Astrocyte (in vitro differentiated cells and primary cell): ENCODE measurements at regions not wholly inside any gene's neighbourhood (a gene's known extent, or its start where the extent isn't known, plus 50 kb on each side); places are given as distances from the start of the nearest gene placed in this dataset.

Experiments used
- DNase-seq: peaks from one replicate; pipeline ENCODE4 v3.0.0-alpha.2; 2010; ENCODE audit warnings: low read depth
- FAIRE-seq: peaks from 2 replicates; lab custom pipeline; 2011; peaks lifted over from hg19 to GRCh38; lab: Jason Lieb, UNC
- H2AFZ ChIP-seq: 2 replicates; pipeline ENCODE4 v1.6.0; 2012; ENCODE audit warnings: low read depth, low read length, inconsistent platforms
- H3K27ac ChIP-seq: 2 replicates; pipeline ENCODE4 v1.5.1; 2011; ENCODE audit warnings: low read depth, low read length, inconsistent platforms
- H3K27me3 ChIP-seq: 2 replicates; pipeline ENCODE4 v1.6.0; 2011; ENCODE audit warnings: low read length, inconsistent platforms; ENCODE audit not compliant: insufficient read depth
- H3K36me3 ChIP-seq: 2 replicates; pipeline ENCODE4 v1.5.1; 2011; ENCODE audit warnings: low read length, inconsistent platforms; ENCODE audit not compliant: insufficient read depth
- H3K4me1 ChIP-seq: 2 replicates; pipeline ENCODE4 v1.5.1; 2011; ENCODE audit warnings: low read length, inconsistent platforms; ENCODE audit not compliant: insufficient read depth
- H3K4me2 ChIP-seq: 2 replicates; pipeline ENCODE4 v1.6.0; 2012; ENCODE audit warnings: low read length, inconsistent platforms
- H3K4me3 ChIP-seq: 2 replicates; pipeline ENCODE4 v1.5.1; 2011; ENCODE audit warnings: low read depth, mild to moderate bottlenecking, low read length, inconsistent platforms; ENCODE audit not compliant: insufficient read depth
- H3K79me2 ChIP-seq: 2 replicates; pipeline ENCODE4 v1.6.0; 2012; ENCODE audit warnings: mild to moderate bottlenecking, low read length, inconsistent platforms; ENCODE audit not compliant: insufficient read depth
- H3K9ac ChIP-seq: 2 replicates; pipeline ENCODE4 v1.6.0; 2012; ENCODE audit warnings: mild to moderate bottlenecking, low read length, inconsistent platforms
- H3K9me3 ChIP-seq: 2 replicates; pipeline ENCODE4 v1.5.1; 2012; ENCODE audit warnings: low read depth, mild to moderate bottlenecking, low read length, inconsistent platforms; ENCODE audit not compliant: insufficient read depth
- H4K20me1 ChIP-seq: 2 replicates; pipeline ENCODE4 v1.6.0; 2012; ENCODE audit warnings: low read length, inconsistent platforms; ENCODE audit not compliant: insufficient read depth
- H3K27ac Mint-ChIP-seq: one replicate; pipeline ENCODE4 v1.8.0; 2021; ENCODE audit warnings: mild to moderate bottlenecking, mixed read lengths; ENCODE audit not compliant: unreplicated experiment
- H3K27me3 Mint-ChIP-seq: one replicate; pipeline ENCODE4 v1.8.0; 2021; ENCODE audit warnings: low read depth, mixed read lengths; ENCODE audit not compliant: unreplicated experiment
- H3K36me3 Mint-ChIP-seq: one replicate; pipeline ENCODE4 v1.8.0; 2021; ENCODE audit warnings: low read depth, mixed read lengths; ENCODE audit not compliant: unreplicated experiment
- H3K4me1 Mint-ChIP-seq: one replicate; pipeline ENCODE4 v1.8.0; 2021; ENCODE audit warnings: low read depth, mixed read lengths; ENCODE audit not compliant: unreplicated experiment
- H3K4me3 Mint-ChIP-seq: one replicate; pipeline ENCODE4 v1.8.0; 2021; ENCODE audit warnings: mild to moderate bottlenecking, moderate library complexity, mixed read lengths; ENCODE audit not compliant: unreplicated experiment
- H3K9me3 Mint-ChIP-seq: one replicate; pipeline ENCODE4 v1.8.0; 2021; ENCODE audit warnings: mild to moderate bottlenecking, mixed read lengths; ENCODE audit not compliant: unreplicated experiment
- CTCF ChIP-seq: IDR thresholded peaks from 2 replicates; pipeline ENCODE4 v1.5.1; 2011; ENCODE audit warnings: low read depth, mild to moderate bottlenecking, inconsistent platforms, low read length, moderate library complexity; ENCODE audit not compliant: insufficient read depth
- EZH2 ChIP-seq: IDR thresholded peaks from 2 replicates; pipeline ENCODE4 v1.6.1; 2012; ENCODE audit warnings: mild to moderate bottlenecking, low read length, inconsistent platforms; ENCODE audit not compliant: insufficient read depth

DNA sequence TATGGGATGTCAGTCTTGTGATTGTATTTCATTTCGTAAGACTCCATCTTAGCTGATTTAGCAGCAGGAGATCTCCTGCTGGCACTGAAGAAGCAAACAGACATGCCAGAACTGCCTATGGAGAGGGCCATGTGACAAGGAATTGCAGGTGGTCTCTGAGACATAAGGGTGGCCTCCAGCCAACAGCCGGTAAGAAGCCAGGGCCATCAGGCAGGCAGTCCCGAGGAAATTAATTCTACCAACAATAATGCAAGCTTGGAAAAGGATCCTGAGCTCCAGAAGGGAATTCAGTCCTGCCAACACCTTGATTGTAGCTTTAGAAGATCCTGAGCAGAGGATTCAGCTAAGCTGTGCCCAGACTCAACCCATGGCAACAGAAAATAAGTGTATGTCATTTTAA is 87.1 kb upstream of the DNAJC10 start:
- TF ChIP-seq CTCF (no peak), EZH2 (no peak)
- Mint-ChIP-seq H3K9me3 (no peaks in the 10 kb centered on the region), H3K36me3 (no peaks in the 10 kb centered on the region), H3K4me1 (no peaks in the 10 kb centered on the region), H3K27me3 (peaks cover 6% of the 10 kb centered on the region), H3K27ac (no peak overlapping the region), H3K4me3 (no peak overlapping the region)
- H3K27me3 ChIP-seq = no peaks in the 10 kb centered on the region
- H3K4me3 ChIP-seq = no peak overlapping the region
- H3K27ac ChIP-seq = no peak overlapping the region
- no peak overlapping the region for H2AFZ ChIP-seq
- H3K79me2 ChIP-seq = no peaks in the 10 kb centered on the region
- no peak overlapping the region for H3K9ac ChIP-seq
- no peak overlapping the region for H3K4me2 ChIP-seq
- H4K20me1 ChIP-seq = no peaks in the 10 kb centered on the region
- H3K9me3 ChIP-seq = no peaks in the 10 kb centered on the region
- no peaks in the 10 kb centered on the region for H3K4me1 ChIP-seq
- no peaks in the 10 kb centered on the region for H3K36me3 ChIP-seq
- FAIRE-seq (no peak), DNase-seq (no peak)

DNA sequence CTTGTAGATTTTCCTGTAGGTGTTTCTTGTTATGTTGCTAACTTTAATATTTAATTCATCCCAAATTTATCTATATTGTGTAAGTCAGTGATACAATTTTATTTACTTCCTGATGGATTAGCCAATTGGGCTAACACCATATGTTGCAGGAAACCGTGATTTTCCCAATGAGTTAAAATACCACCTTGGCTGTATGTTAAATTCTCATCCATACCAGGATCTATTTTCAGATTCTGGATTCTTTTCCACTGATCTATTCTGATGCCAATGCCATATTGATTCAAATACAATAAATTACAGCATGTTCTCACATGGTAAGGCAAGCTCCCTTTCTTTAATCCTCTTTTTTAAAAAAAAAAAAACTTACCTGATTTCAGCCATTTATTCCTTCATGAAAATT is 85.8 kb upstream of the DNAJC10 start:
- FAIRE-seq = no peak
- Histone ChIP-seq H3K4me2 (no peak overlapping the region), H3K27me3 (no peaks in the 10 kb centered on the region), H3K4me1 (no peaks in the 10 kb centered on the region), H3K27ac (no peak overlapping the region), H3K4me3 (no peak overlapping the region), H4K20me1 (no peaks in the 10 kb centered on the region), H3K9ac (no peak overlapping the region), H3K9me3 (no peaks in the 10 kb centered on the region), H3K36me3 (no peaks in the 10 kb centered on the region), H3K79me2 (no peaks in the 10 kb centered on the region), H2AFZ (no peak overlapping the region)
- Mint-ChIP-seq H3K36me3 (no peaks in the 10 kb centered on the region), H3K4me1 (no peaks in the 10 kb centered on the region), H3K4me3 (no peak overlapping the region), H3K27ac (no peak overlapping the region), H3K9me3 (no peaks in the 10 kb centered on the region), H3K27me3 (peaks cover 1% of the 10 kb centered on the region)
- DNase-seq = no peak
- TF ChIP-seq EZH2 = no peak
- TF ChIP-seq CTCF = no peak

- H3K4me2 ChIP-seq = no peak overlapping the region
- no peaks in the 10 kb centered on the region for H3K4me1 ChIP-seq
- H3K9me3 ChIP-seq = no peaks in the 10 kb centered on the region
- no peaks in the 10 kb centered on the region for H3K79me2 ChIP-seq
- no peak overlapping the region for H2AFZ ChIP-seq
- TF ChIP-seq CTCF = no peak
- H3K27ac ChIP-seq = no peak overlapping the region
- no peaks in the 10 kb centered on the region for H4K20me1 ChIP-seq
- DNase-seq = no peak
- no peak overlapping the region for H3K4me3 ChIP-seq
- H3K4me3 Mint-ChIP-seq = no peak overlapping the region
- no peaks in the 10 kb centered on the region for H3K4me1 Mint-ChIP-seq
- H3K27ac Mint-ChIP-seq = no peak overlapping the region
- FAIRE-seq = no peak
- H3K27me3 ChIP-seq = no peaks in the 10 kb centered on the region
- H3K9ac ChIP-seq = no peak overlapping the region
- H3K9me3 Mint-ChIP-seq = no peaks in the 10 kb centered on the region
- no peaks in the 10 kb centered on the region for H3K36me3 ChIP-seq
- H3K36me3 Mint-ChIP-seq = no peaks in the 10 kb centered on the region
- H3K27me3 Mint-ChIP-seq = no peaks in the 10 kb centered on the region
Measured at GRCh38 chr2:182631299-182631698, 84.8 kb upstream of the DNAJC10 start.
